ENCODE measurements at regions not wholly inside any gene's neighbourhood (a gene's known extent, or its start where the extent isn't known, plus 50 kb on each side); places are given as distances from the start of the nearest gene placed in this dataset.
"Not testable (repeated sequence)": the region's sequence is repeated elsewhere in the genome, so short reads cannot be mapped to it uniquely, and the experiment has no call there.

DNA sequence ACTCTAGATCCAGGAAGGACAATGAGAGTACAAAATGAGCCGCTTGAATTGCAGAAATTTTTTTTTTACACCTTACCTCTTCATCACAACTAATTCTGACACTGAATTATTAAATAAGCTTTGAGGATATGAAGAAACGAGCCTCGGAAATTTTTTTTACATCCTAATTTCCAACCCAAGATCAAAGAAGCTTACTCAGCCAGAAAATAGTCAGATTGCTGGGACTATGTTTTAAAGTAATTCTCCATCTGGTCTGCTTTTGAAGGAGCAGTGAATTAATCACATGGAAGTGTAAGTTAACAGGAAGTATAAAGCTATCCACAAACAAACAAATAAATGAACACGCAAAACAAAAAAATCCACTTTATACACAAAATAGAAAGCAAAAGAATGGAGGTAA lies 437.0 kb upstream of the KCNMB2 start:
- DNase-seq (ENCODE audit: low read depth) = no peak

DNA sequence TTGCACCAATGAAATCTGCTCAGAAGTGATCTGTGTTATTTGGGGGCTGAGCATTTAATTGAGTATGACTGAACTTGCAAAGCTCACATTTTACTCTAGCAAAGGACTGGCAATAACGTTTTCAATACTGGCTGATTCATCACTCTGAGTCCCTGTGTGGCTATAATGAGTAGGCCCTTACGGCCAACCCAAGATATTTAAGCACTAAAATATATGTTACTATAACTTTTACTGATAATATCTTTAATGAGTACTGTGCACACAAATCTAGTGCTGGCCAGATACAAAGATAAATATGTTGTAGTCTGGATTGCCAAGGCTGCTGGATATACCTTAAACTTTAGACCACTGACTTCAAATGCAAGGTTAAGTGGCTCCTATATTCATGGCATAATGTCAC lies 436.4 kb upstream of the KCNMB2 start:
- DNase-seq (ENCODE audit: low read depth) = no peak

DNA sequence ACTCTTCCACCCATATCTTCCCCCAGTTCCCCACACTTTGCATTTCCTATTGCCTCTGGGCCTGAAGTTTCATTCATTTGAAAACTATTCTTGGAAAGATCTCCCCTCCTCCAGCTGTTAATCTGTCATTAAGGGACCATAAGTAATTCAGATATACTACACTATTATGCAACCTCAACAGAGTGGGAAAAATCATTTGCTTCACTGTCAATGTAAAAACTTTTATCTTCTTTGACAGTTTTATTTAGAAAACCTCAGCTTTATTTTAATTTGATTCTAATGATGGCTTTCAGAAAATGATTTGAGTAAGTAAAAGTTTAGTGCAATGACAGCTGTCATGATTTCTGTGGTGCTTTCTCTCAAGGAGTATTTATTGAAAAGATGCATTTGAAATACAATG lies 435.3 kb upstream of the KCNMB2 start:
- DNase-seq (ENCODE audit: low read depth) = no peak

GRCh38 chr3:178103140-178103539 lies 433.1 kb upstream of the KCNMB2 start:
- DNase-seq (ENCODE audit: low read depth) = no peak

GRCh38 chr3:178107804-178108203 lies 428.4 kb upstream of the KCNMB2 start:
- no peak for DNase-seq (ENCODE audit: low read depth)

- DNase-seq (ENCODE audit: low read depth) = no peak
Measured at GRCh38 chr3:178109691-178110090, 426.5 kb upstream of the KCNMB2 start.

GRCh38 chr3:178112134-178112533 lies 424.1 kb upstream of the KCNMB2 start:
- no peak for DNase-seq (ENCODE audit: low read depth)

DNA sequence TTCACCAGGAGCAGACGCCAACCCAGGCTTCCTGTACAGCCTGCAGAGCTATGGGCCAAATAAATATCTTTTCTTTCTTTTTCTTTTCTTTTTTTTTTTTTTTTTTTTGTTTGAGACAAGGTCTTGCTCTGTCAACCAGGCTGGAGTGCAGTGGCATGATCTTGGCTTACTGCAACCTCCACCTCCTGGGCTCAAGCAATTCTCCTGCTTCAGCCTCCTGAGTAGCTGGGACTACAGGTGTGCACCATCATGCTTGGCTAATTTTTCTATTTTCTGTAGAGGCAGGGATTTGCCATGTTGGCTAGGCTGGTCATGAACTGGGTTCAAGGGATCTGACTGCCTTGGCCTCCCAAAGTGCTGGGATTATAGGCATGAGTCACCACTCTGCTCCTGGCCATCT lies 423.7 kb upstream of the KCNMB2 start:
- not testable (repeated sequence) for DNase-seq (ENCODE audit: low read depth)

DNA sequence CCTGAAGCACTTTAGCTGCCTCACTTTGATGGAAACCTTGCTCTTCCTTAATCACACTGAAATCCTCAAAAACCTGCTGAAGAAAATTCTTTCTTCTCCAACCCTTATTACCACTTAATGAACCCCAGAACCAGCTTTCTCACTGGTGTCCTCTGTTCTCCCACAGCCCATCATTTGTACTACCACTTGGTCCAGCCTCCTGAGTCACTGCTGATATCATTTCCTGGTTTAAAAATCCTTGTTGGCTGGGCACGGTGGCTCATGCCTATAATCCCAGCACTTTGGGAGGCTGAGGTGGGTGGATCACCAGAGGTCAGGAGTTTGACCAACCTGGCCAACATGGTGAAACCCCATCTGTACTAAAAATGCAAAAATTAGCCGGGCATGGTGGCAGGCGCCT lies 418.6 kb upstream of the KCNMB2 start:
- DNase-seq (ENCODE audit: low read depth) = no peak

GRCh38 chr3:178119608-178120295 lies 416.5 kb upstream of the KCNMB2 start:
- not testable (repeated sequence) for DNase-seq (ENCODE audit: low read depth)

- DNase-seq (ENCODE audit: low read depth) = no peak
Measured at GRCh38 chr3:178120367-178120766, 415.9 kb upstream of the KCNMB2 start.

DNA sequence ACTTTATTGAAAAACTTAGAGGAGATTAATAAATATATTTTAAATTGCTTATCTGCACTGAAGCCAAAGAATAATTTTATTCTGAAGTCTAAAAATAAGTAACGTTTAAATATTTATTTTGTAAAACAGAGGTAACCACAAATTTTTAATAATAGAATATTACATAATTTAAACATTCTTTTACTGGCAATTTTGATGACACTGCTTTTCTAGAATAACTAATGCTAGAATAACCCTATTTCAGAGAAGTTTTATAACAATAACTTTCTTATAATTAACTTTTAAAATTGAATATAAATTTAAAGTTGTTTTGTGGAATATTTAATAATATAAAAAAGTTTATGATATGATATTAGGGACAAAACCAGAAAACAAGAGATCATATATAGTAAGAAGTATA lies 409.6 kb upstream of the KCNMB2 start:
- DNase-seq (ENCODE audit: low read depth) = no peak

DNA sequence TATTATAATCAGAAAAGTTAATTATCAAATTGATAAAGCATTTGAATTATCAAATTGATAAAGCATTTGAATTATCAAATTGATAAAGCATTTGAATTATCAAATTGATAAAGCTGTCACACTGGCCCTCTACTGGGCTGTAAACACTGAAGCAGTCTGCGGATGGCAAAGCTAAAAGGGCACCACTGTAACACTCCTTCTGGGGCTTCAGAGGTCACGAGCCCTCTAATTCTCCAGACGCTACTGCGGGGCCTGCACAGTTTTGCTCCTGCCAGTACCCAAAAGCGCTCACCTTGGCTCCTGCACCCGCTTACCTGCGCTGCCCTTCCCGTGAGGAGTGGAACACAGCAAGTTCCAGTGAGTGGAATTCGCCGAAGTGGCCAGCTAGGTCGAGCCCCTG lies 409.0 kb upstream of the KCNMB2 start:
- DNase-seq (ENCODE audit: low read depth) = no peak

- DNase-seq (ENCODE audit: low read depth) = no peak
Measured at GRCh38 chr3:178129109-178129508, 407.1 kb upstream of the KCNMB2 start.

DNA sequence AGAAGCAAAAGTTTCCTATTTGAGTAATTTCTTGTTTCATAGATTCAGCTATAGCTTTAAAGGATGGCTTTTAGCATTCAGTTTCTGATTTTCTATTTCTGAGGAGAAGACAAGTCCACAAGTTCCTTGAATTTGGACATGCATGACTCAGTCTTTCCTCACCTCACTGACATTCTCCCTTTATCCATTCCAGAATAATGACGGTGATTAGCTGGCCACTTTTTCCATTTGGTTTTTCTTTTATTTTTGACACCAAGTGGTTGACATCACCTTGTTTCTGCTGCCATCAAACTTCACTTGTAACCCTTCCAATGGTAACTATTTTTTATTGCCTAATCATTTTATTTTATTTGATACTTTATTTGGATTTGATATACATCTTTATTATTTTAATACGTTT lies 404.4 kb upstream of the KCNMB2 start:
- no peak for DNase-seq (ENCODE audit: low read depth)

GRCh38 chr3:178137206-178137605 lies 399.0 kb upstream of the KCNMB2 start:
- DNase-seq (ENCODE audit: low read depth) = no peak

DNA sequence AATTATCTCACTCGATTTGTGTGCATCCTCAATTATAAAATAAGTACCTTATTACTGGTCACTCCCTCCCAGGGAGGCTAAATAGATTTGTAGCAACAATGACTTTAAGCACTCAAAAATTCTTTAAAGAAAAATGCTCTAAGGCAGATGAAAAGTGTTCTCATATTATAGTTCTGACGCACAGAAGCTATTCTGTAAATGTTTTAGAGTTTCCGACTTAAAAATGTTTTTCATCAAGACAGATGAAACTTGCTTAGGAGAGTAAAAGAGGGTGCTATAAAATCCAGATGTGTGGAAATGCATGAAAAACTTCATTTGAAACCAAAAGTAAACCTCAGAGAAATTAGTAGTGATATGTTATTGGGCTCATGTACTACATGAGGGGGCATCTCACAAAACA lies 398.4 kb upstream of the KCNMB2 start:
- DNase-seq (ENCODE audit: low read depth) = no peak

DNA sequence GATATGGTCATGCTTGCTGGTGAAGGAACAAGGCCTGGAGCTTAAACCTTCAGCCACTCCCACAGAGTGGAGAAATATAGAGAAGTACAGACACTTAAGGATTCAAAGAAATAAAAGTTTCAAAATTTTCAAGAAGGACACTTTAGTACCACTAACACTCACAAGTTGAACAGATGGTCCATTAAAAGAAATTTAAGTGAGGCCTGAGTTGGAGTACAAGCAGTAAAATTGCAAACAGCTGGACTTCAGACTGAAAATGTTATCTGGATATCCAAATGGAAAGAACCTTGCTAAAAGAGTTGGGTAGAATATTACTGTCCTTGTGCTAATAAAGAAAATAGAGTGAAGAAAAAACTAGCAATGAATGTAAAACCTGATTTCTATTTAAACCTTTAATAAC lies 397.1 kb upstream of the KCNMB2 start:
- no peak for DNase-seq (ENCODE audit: low read depth)

GRCh38 chr3:178140531-178141304 lies 395.5 kb upstream of the KCNMB2 start:
- no peak for DNase-seq (ENCODE audit: low read depth)

DNA sequence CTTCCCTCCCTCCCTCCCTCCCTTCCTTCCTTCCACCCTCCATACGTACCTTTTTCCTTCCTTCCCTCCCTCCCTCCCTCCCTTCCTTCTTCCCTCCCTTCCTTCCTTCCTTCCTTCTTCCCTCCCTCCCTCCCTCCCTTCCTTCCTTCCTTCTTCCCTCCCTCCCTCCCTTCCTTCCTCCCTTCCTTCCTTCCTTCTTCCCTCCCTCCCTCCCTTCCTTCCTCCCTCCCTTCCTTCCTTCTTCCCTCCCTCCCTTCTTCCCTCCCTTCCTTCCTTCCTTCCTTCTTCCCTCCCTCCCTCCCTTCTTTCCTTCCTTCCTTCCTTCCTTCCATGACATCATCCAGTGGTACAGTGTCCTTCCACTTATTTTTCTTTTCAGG lies 394.9 kb upstream of the KCNMB2 start:
- not testable (repeated sequence) for DNase-seq (ENCODE audit: low read depth)

- DNase-seq (ENCODE audit: low read depth) = no peak
Measured at GRCh38 chr3:178146406-178146831, 389.8 kb upstream of the KCNMB2 start.

- no peak for DNase-seq (ENCODE audit: low read depth)
Measured at GRCh38 chr3:178147001-178147400, 389.2 kb upstream of the KCNMB2 start.

DNA sequence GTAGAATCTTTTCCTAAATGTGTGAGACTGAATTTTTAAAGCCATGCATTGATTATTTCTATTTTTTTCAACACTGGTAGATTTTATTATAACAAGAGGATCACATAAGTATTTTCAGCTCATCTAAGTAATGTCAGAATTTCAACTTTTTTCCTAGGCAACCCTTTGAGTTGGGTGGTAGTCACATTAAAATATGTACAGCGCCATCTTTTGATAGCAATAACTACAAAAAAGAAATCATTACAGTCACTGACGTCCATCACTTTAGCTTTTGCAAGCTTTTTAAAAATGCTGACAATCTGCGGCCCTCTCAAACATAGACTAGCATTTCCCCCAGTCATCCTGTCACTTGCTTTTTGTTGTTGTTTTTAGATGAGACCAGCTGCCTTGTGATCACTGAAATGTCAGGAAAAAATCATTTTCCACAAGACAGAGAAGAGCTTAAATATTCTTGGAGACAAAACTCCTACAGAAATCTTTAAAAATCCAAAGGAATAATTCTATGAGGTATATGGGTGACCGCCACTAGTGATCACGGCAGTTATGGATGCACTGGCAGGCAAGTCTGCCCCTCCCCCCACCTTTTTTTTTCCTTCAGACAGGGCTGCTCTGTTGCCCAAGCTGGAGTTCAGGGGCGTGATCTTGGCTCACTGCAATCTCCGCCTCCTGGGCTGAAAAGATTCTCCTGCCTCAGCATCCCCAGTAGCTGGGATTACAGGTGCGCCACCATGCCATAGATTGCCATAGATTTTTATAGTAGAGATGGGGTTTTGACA lies 384.0 kb upstream of the KCNMB2 start:
- no peak for DNase-seq (ENCODE audit: low read depth)
